ENCODE measurements at regions not wholly inside any gene's neighbourhood (a gene's known extent, or its start where the extent isn't known, plus 50 kb on each side); places are given as distances from the start of the nearest gene placed in this dataset.

GRCh38 chr19:31742249-31742648, 393.0 kb upstream of the TSHZ3 start:
- intact Hi-C loops (cut with DNase I) = no loop called here
- Histone ChIP-seq H3K27me3 (no peaks in the 10 kb centered on the region), H3K9me3 (no peaks in the 10 kb centered on the region), H3K4me1 (no peaks in the 10 kb centered on the region), H3K4me3 (no peak overlapping the region), H3K27ac (no peak overlapping the region), H3K36me3 (no peaks in the 10 kb centered on the region)
- DNase-seq (ENCODE audit: extremely low spot score in 2 of 2) = no peak
- TF ChIP-seq POLR2AphosphoS5 (IDR thresholded peaks at IDR 0.05; ENCODE audit: insufficient read depth in 1 of 2, low read depth in 1 of 2) = no peak
- no peak for TF ChIP-seq POLR2A (IDR thresholded peaks at IDR 0.05)
- TF ChIP-seq CTCF (IDR thresholded peaks at IDR 0.05) = no peak

GRCh38 chr19:31745731-31746130, 396.5 kb upstream of the TSHZ3 start:
- no peak for DNase-seq (ENCODE audit: extremely low spot score in 2 of 2)
- intact Hi-C loops (cut with DNase I) = no loop called here

GRCh38 chr19:31749231-31749630, 400.0 kb upstream of the TSHZ3 start:
- intact Hi-C loops (cut with DNase I) = no loop called here

More at GRCh38 chr19:31745731-31746130, 396.5 kb upstream of the TSHZ3 start:
- Histone ChIP-seq H3K27me3 (no peaks in the 10 kb centered on the region), H3K36me3 (no peaks in the 10 kb centered on the region), H3K4me1 (no peaks in the 10 kb centered on the region), H3K4me3 (no peak overlapping the region), H3K27ac (no peak overlapping the region), H3K9me3 (no peaks in the 10 kb centered on the region)
- TF ChIP-seq CTCF (IDR thresholded peaks at IDR 0.05) = no peak
- TF ChIP-seq POLR2A (IDR thresholded peaks at IDR 0.05) = no peak
- no peak for TF ChIP-seq POLR2AphosphoS5 (IDR thresholded peaks at IDR 0.05; ENCODE audit: insufficient read depth in 1 of 2, low read depth in 1 of 2)

GRCh38 chr19:31759359-31759758, 410.1 kb upstream of the TSHZ3 start:
- Histone ChIP-seq H3K27ac (no peak overlapping the region), H3K9me3 (no peaks in the 10 kb centered on the region), H3K36me3 (no peaks in the 10 kb centered on the region), H3K27me3 (no peaks in the 10 kb centered on the region), H3K4me3 (no peak overlapping the region), H3K4me1 (no peaks in the 10 kb centered on the region)
- TF ChIP-seq POLR2A (IDR thresholded peaks at IDR 0.05) = no peak
- no peak for TF ChIP-seq POLR2AphosphoS5 (IDR thresholded peaks at IDR 0.05; ENCODE audit: insufficient read depth in 1 of 2, low read depth in 1 of 2)
- no peak for TF ChIP-seq CTCF (IDR thresholded peaks at IDR 0.05)
- DNase-seq (ENCODE audit: extremely low spot score in 2 of 2) = no peak
- intact Hi-C loops (cut with DNase I) = no loop called here

More at GRCh38 chr19:31749231-31749630, 400.0 kb upstream of the TSHZ3 start:
- H3K4me3 ChIP-seq = no peak overlapping the region
- H3K9me3 ChIP-seq = no peaks in the 10 kb centered on the region
- no peak overlapping the region for H3K27ac ChIP-seq
- H3K4me1 ChIP-seq = no peaks in the 10 kb centered on the region
- DNase-seq (ENCODE audit: extremely low spot score in 2 of 2) = no peak
- H3K36me3 ChIP-seq = no peaks in the 10 kb centered on the region
- H3K27me3 ChIP-seq = no peaks in the 10 kb centered on the region
- TF ChIP-seq POLR2AphosphoS5 (IDR thresholded peaks at IDR 0.05; ENCODE audit: insufficient read depth in 1 of 2, low read depth in 1 of 2) = no peak
- TF ChIP-seq CTCF (IDR thresholded peaks at IDR 0.05) = no peak
- TF ChIP-seq POLR2A (IDR thresholded peaks at IDR 0.05) = no peak

- no peak overlapping the region for H3K27ac ChIP-seq
- no peaks in the 10 kb centered on the region for H3K36me3 ChIP-seq
- TF ChIP-seq POLR2AphosphoS5 (IDR thresholded peaks at IDR 0.05; ENCODE audit: insufficient read depth in 1 of 2, low read depth in 1 of 2) (no peak), POLR2A (IDR thresholded peaks at IDR 0.05) (no peak), CTCF (IDR thresholded peaks at IDR 0.05) (no peak)
- DNase-seq (ENCODE audit: extremely low spot score in 2 of 2) = no peak
- H3K27me3 ChIP-seq = no peaks in the 10 kb centered on the region
- H3K4me1 ChIP-seq = no peaks in the 10 kb centered on the region
- intact Hi-C loops (cut with DNase I) = no loop called here
- H3K9me3 ChIP-seq = no peaks in the 10 kb centered on the region
- no peak overlapping the region for H3K4me3 ChIP-seq
These were observed 412.2 kb upstream of the TSHZ3 start for GRCh38 chr19:31761281-31761913.
